Left kidney (tissue), 1 donor: ENCODE measurements at regions not wholly inside any gene's neighbourhood (a gene's known extent, or its start where the extent isn't known, plus 50 kb on each side); places are given as distances from the start of the nearest gene placed in this dataset.
"Not testable (repeated sequence)": the region's sequence is repeated elsewhere in the genome, so short reads cannot be mapped to it uniquely, and the experiment has no call there.

Source experiments
- DNase-seq: peaks from one replicate; pipeline ENCODE4 v3.0.0-alpha.2; 2013

GRCh38 chr17:31748881-31749280, 110.2 kb downstream of the COPRS start:
- DNase-seq = no peak

DNA sequence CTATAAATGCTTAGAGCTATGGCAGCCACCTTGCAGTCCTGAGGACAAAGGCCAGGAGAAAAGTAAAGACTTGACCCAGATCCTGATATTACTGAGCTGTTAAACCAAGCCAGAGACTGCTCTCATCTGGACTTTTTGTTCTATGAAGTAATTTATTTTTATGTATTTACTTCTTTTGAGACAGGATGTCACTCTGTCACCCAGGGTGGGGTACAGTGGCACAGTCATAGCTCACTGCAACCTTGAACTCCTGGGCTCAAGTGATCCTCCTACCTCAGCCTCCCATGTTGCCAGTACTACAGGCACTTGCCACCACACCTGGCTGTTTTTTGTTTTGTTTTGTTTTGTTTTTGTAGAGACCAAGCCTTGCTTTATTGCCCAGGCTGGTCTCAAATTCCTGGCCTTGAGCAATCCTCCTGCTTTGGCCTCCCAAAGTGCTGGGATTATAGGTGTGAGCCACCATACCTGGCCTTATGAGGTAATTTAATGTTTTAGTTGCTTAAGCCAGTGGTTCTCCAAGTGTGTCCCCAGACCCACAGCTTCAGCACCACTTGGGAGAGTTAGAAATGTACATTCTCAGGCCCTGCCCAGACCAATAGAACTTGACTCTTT, 112.1 kb downstream of the COPRS start:
- DNase-seq = no peak

DNA sequence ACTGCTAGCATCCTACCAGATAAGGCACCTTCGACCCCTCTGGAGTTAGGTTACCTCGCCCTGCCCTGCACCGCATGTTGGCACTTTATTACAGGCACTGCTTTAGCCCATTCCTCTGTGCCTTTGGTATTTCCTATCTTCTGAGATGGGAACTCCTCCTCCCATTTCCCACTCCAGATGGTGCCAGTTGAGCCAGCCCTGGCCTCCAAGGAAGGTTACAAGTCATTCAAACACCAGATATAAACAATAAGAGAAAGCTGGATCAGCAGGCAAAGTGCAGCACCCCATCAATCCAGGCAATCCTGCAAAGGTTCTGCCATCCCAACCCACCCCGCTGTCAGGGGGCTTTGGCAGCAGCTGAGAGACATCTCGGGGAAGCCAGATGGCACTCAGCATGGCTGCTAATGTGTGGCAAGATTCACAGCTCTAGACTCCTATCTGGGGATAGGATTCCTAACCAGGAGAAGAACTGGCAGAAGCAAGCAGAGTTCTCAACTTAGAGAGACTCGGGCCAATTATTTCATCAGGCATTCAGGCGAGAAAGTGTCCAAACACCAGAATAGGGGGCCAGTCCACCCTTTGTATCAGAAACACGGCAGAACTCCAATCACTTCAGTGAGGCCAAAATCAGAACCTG, 113.0 kb downstream of the COPRS start:
- DNase-seq = no peak

DNA sequence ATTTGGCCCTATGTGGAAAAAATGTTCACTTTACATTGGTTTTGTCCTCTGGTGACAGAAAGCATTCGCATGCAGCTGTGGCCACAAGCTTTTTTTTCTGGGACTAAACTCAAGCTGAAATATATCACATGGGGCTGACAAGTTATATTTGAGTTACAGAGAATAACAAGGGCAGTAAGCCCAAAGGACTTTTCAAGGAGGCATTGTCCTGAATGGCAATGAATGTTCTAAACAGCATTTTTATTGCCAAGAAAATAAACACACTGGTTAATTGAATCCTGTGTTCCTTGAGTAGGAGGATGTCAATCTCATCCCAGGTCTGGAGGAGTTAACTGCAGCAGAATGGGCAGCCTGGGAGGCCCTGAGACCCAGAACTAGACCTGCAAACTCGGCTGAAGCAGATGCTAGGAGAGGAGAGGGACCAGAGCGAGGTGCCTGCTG, 114.5 kb downstream of the COPRS start:
- peak; percentile 66 for DNase-seq

DNA sequence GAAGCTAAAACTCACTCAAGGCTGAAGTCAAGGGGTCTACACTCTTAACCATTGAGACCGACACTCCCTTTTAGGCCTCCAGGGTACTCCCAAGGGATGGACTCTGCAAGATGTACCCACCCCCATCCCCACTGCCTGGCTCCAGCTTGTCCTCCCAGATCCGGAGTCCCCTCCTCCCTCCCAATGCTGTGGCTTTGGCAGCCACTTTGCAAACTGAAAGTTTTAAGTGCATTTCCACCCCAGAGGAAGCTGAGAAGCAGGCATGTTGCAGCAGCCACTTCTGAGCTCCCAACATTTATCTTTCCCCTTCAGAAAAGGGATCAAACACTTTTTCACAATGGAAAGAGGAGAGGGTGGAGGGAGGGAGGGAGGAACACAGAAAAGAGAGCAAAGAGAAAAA, 115.2 kb downstream of the COPRS start:
- peak; percentile 34 for DNase-seq

- no peak for DNase-seq
Observed at GRCh38 chr17:31741371-31741770, 117.7 kb downstream of the COPRS start.

DNA sequence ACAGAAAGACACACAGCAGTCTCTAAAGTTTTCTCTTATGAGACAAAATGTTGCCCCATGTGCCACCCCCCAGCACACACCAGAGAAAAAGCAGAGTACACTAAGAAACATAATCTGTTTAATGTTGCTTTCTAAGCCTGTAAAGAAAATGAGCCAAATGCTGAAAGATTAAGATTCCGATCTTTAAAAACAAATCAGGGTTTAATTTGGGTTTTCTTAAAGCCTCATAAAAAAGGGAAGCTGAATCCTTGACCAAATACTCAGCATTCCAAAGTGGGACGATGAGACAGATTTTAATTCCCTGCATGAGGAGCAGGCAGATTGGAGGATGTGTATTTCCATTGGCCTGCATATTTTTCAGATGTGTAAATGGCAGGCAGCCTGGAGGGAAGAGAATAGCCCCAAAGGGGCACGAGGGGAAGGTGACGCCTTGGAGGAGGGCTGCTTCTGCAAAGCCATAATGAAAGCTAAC, 118.4 kb downstream of the COPRS start:
- no peak for DNase-seq

GRCh38 chr17:31738996-31739699, 119.9 kb downstream of the COPRS start:
- DNase-seq = no peak

DNA sequence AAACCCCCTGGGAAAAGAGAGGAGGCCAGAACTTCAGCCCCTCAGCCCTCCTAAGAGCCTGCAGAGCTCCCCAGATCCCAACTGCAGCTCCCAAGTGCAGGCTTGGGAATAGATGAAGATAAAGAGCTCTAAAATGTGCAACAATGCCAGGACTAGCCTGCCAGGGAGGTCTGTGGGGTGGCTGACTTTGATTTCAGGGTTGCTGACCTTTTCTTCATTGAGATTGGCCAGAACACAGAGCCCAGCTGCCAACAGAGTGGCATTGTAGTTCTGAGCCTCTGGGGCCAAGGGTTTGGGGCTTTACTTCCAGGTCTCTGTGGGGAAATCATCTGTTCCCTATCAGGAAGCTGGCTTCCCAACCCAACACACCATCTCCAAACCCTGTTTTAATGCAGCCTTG, 120.6 kb downstream of the COPRS start:
- no peak for DNase-seq

DNA sequence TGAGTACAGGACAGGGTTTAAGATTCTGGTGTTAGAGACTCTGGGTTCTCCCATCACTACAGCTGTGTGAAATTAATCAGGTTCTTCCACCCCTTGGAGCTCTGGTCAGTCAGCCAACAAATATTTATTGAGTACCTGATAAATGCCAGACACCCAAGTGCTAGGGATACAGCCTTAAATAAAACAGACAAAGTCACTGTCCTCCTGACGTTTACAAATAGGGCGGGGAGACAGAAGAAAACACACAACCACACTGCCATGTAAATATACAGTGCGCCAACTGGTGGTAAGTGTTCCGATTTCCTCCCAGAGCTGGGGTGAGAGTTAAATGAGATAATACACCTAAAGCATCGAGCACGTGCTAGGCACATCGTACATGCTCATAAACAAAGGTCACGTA, 121.0 kb downstream of the COPRS start:
- DNase-seq = no peak

DNA sequence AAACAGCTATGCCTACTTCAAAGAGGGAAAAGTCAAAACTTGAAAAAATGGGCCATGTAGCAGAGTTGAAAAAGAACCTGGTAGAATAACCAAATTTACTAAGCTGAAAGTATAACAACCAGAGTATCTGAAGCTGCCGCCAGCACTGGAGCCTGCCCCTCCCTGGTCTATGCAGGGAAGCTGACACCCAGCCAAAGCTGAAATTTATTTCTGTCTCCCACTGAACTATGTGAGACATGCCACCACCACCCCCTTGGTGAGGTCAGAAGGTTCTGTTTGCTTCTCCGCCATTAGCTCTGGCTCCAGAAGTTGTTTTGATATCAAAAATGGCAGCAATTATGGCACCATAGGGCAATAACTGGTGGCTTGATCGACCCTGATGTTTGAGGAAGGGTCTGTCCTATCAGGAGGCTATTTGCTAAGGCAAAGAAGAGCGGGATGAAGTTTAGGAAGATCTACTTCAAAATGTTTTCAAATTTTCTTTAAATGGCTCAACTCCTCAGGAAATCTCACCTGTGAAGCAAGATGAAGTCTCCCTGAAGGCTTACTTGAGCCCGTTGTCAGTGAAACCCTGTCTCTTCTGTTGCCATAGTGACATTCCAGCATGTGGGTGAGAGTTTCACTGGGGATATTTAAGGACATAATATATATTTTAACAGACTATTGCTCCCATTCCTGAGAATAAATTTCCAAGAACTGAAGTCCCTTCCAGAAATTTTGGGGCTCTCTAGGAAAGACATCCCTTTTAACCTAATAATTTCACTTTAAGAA, 122.0 kb downstream of the COPRS start:
- DNase-seq = no peak

DNA sequence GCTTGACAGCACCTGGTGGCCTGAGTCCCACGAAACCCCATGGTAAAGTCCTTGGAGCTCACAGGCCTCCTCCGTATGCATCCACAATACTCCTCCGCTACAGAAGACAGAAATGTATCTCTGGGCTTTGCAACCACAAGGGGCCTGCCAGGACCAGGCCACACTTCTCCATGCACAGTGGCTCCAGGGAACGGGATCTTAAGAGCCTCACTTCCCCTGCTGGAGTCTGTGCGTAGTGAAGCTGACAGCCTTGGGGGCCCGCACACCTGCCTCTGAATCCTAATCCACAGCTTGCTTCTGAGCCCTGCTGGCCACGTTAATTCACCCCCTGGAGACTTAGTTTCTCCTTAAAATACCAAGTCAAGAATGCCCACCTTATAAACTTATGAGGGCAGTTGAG, 125.7 kb downstream of the COPRS start:
- DNase-seq = no peak

- not testable (repeated sequence) for DNase-seq
Observed at GRCh38 chr17:31731585-31732154, 127.4 kb downstream of the COPRS start.

- DNase-seq = no peak
Observed at GRCh38 chr17:31731118-31731517, 127.9 kb downstream of the COPRS start.

- no peak for DNase-seq
Observed at GRCh38 chr17:31726980-31727427, 132.0 kb downstream of the COPRS start.

DNA sequence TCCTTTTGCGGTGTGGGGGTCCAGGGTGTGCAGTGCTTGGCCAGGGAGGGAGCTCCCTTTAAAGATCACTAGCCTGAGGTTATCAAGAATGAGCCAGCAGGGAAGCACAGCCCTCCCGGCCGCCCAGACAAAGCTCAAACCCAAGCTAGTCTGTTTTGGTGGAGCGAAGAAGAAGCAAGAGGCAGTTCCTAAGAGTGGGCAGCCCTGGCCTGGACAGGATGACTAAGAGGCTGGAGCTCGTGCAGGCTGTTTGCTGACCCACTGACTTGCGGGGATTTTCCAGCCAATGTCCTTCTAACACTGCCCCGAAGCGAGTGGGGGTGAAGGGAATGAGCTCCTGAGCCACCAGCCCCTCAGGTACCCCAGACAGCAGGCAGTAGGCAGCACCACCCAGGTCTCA, 134.4 kb downstream of the COPRS start:
- no peak for DNase-seq

DNA sequence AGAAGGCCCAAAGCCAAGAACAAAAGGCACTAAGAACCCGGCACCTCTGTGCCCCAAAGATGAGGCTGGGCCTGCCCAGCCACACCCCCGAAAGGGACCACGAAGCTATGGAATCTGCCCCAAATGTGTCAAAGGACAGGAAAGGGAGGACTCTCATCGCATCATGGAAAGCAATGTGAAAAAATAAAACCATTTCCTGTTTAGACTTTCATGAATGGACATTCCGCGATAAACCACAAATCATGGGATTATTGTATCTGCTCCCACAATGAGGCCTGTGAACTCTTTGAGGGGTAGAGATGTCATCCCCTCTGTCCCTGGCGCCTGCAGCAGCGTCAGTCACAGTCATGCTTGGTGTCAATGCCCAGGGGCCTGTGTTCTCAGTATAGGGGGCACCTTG, 135.0 kb downstream of the COPRS start:
- peak; percentile 46 for DNase-seq

GRCh38 chr17:31722251-31723056, 136.6 kb downstream of the COPRS start:
- DNase-seq = no peak

DNA sequence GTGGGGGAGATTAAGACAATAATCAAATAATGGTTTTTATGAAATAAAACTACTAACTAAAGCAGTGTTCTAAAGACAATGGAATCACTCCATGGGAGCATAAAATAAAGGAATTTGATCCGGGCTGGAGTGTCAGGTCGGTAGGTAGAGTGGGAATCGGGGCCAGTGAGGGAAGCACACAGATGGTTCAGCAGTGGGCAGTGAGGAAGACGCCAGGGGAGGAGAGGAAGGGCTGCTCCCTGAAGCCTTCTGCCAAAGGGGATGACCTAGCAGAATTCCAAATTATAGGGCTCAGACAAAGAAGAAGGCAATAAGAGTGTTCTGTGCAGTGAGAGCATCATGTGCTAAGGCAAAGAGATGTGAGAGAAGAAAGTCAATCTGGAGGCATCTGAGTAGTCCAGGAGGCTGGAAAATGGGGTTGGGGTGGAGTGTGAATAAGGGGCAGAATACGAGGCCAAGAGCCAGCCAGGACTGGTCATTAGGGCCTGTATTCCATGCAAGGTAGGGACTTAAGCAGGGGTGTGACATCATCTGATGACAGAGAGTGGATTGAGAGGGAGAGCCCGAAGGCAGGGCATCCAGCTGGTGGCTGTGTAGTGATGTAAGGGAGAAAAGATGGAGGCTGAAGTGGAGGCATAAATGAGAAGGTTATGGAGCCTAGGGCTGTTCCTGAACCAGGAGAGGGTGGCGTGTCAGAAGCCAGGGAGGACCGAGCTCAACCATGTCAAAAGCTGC, 137.6 kb downstream of the COPRS start:
- no peak for DNase-seq

DNA sequence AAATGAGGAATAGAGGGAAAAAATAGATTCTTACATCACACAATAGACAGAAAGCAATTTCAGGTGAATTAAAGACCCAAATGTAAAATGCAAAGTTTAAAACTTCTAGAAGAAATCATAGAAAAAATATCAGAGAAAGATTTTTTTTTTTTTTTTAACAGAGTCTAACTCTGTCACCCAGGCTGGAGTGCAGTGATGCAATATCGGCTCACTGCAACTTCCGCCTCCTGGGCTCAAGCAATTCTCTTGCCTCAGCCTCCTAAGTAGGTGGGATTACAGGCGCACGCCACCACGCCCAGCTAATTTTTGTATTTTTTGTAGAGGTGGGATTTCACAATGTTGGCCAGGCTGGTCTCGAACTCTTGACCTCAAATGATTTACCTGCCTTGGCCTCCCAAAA, 141.8 kb downstream of the COPRS start:
- DNase-seq = not testable (repeated sequence)

GRCh38 chr17:31715446-31715845, 143.6 kb downstream of the COPRS start:
- no peak for DNase-seq
